ENCODE measurements at regions not wholly inside any gene's neighbourhood (a gene's known extent, or its start where the extent isn't known, plus 50 kb on each side); places are given as distances from the start of the nearest gene placed in this dataset.

DNA sequence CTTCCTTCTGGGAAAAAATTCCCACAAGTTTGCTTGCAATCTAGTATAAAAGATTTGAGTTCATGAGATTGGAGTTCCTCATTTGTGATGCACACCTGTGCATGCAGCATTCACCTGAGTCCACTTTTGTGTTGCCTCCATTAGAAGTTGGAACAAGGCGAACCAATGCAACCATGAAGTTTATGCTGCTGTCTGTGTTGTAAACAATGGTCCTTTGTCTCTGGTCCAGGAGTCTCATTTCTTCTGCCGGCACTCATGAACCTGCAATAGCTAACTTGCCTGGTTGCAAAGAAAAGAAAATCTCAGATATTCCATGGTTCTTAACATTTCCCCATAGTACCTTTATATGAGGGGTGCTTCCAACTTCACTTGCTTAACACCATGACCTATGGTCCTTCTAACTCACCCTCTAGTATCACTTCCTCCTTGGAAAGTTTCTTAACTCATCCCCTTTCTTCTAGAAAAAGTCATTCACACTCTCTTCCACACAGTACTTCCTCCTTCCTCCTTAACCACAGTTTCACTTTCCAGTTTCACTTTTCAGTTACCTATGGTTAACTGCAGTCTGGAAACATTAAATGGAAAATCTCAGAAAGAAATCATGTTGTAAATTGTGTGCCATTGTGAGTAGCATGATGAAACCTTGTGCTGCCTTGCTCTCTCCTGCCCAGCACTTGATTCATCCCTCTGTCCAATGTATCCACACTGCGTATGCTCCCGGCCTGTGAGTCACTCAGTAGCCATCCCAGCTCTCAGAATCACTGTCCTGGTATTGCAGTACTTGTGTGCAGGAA lies 128.8 kb upstream of the TRIB2 start:
- H3K4me3 Mint-ChIP-seq, result no peak overlapping the region
- H3K27me3 Mint-ChIP-seq (ENCODE audit: low read depth), result no peaks in the 10 kb centered on the region
- peaks cover 20% of the 10 kb centered on the region for H3K4me1 Mint-ChIP-seq (ENCODE audit: low read depth)
- DNase-seq (no peak), ATAC-seq (replicated peaks in 1 of 2) (peak; percentile 25 to 40)
- H3K27ac Mint-ChIP-seq, result no peak overlapping the region
- H3K36me3 Mint-ChIP-seq (ENCODE audit: insufficient read depth in 2 of 2), result no peaks in the 10 kb centered on the region
- H3K9me3 Mint-ChIP-seq, result no peaks in the 10 kb centered on the region

DNA sequence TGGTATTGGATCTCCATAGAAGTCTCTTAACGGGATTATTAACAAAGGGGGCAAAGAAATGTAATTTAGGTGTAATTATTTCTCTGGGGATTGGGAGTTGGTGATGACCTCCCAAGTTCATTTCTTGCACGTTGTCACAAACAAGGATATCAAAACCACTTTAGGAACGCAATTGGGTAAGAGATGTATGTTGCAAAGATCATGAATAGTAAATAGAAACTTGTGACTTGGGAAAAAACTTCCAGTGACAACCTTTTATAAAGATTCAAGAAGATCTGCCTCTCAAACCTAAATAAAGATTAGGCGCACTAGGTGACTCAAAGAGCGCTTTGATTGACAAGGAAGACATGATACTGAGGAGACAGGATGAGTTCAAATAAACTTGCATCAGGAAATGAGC lies 127.8 kb upstream of the TRIB2 start:
- DNase-seq, result no peak
- H3K27me3 Mint-ChIP-seq (ENCODE audit: low read depth), result no peaks in the 10 kb centered on the region
- H3K4me1 Mint-ChIP-seq (ENCODE audit: low read depth), result peaks cover 20% of the 10 kb centered on the region
- no peaks in the 10 kb centered on the region for H3K36me3 Mint-ChIP-seq (ENCODE audit: insufficient read depth in 2 of 2)
- no peak overlapping the region for H3K27ac Mint-ChIP-seq
- no peaks in the 10 kb centered on the region for H3K9me3 Mint-ChIP-seq
- H3K4me3 Mint-ChIP-seq, result no peak overlapping the region
- no peak for ATAC-seq (replicated peaks in 1 of 2)

DNA sequence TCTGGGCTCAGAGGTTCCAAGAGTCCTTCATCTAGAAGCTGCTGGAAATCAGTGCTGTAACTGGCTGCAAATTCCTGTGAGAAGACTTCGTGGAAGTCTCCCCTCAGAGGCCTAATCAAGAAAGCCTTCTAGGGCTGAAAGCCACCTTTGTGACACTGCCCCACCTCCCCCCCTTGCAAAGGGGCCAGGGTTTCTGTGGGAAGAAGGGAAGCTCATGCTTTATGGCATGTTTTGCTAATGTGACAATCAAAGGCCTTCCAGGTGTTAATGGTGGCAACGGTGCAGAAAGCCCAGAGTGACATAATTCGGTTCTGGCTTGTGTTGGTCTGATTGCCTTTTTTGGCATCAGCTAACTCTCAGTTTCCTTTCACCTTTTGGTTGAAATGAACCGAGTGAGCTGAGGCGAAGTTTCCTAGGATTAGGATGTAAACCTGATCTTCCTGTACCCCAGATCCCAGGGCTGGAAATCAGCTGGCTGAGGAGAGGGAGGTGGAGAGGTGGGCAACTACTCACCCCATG lies 126.9 kb upstream of the TRIB2 start:
- DNase-seq, result no peak
- H3K9me3 Mint-ChIP-seq, result no peaks in the 10 kb centered on the region
- H3K27ac Mint-ChIP-seq, result no peak overlapping the region
- no peak overlapping the region for H3K4me3 Mint-ChIP-seq
- no peak for ATAC-seq (replicated peaks in 1 of 2)
- peaks cover 20% of the 10 kb centered on the region for H3K4me1 Mint-ChIP-seq (ENCODE audit: low read depth)
- H3K36me3 Mint-ChIP-seq (ENCODE audit: insufficient read depth in 2 of 2), result no peaks in the 10 kb centered on the region
- no peaks in the 10 kb centered on the region for H3K27me3 Mint-ChIP-seq (ENCODE audit: low read depth)

DNA sequence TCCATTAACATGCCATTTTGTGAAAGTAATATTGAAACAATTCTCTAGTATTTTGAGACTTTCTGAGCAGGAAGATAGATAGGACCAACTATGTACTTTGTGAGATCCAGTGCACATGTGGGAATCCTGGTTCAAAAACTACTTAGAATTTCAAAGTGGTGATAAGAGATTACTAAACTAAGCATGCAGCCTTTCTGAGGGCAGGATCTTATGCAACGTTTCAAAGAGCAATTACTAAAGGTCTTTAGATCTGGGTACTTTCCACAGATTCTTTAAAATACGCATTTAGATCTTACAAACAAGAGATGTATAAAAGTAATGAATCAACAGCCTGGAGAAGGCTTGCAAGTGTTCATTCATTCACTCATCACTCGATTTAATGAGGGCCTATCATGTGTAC lies 124.4 kb upstream of the TRIB2 start:
- ATAC-seq (replicated peaks in 1 of 2) (no peak), DNase-seq (no peak)
- Mint-ChIP-seq H3K27ac (no peak overlapping the region), H3K27me3 (ENCODE audit: low read depth) (no peaks in the 10 kb centered on the region), H3K4me1 (ENCODE audit: low read depth) (peaks cover 20% of the 10 kb centered on the region), H3K4me3 (no peak overlapping the region), H3K9me3 (no peaks in the 10 kb centered on the region), H3K36me3 (ENCODE audit: insufficient read depth in 2 of 2) (no peaks in the 10 kb centered on the region)

DNA sequence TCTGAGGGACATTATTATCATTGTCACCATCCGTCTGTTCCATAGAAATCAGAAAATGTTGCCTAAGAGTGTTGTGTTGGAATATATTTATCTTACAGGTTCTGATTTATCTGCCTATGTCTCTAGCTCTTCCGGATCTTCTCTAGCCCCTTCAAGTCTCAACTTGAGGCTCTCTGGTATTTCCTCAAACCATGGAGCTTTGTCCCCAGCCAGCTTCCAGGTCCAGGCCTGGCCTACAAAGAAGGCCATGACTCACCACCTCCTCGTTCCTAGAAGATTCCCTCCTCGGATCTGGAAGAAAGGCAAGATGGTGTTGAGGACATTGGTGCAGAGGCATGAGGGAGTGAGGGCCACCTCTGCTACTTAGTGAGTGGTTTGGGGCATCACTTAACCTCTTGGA lies 122.1 kb upstream of the TRIB2 start:
- ATAC-seq (replicated peaks in 1 of 2), result no peak

GRCh38 chr2:12596771-12597170 lies 120.0 kb upstream of the TRIB2 start:
- H3K4me1 Mint-ChIP-seq (ENCODE audit: low read depth), result no peaks in the 10 kb centered on the region
- H3K9me3 Mint-ChIP-seq, result peaks cover 1 to 4% of the 10 kb centered on the region in 2 donors
- no peaks in the 10 kb centered on the region for H3K27me3 Mint-ChIP-seq (ENCODE audit: low read depth)
- no peak overlapping the region for H3K4me3 Mint-ChIP-seq
- ATAC-seq (replicated peaks in 1 of 2) (no peak), DNase-seq (no peak)
- H3K36me3 Mint-ChIP-seq (ENCODE audit: insufficient read depth in 2 of 2), result peaks cover 0 to under 1% of the 10 kb centered on the region in 2 donors
- H3K27ac Mint-ChIP-seq, result no peak overlapping the region

More for the DNA sequence above, 122.1 kb upstream of the TRIB2 start:
- no peak for DNase-seq
- Mint-ChIP-seq H3K27me3 (ENCODE audit: low read depth) (no peaks in the 10 kb centered on the region), H3K36me3 (ENCODE audit: insufficient read depth in 2 of 2) (no peaks in the 10 kb centered on the region), H3K4me1 (ENCODE audit: low read depth) (peaks cover 1% of the 10 kb centered on the region), H3K27ac (no peak overlapping the region), H3K4me3 (no peak overlapping the region), H3K9me3 (peaks cover 0 to 3% of the 10 kb centered on the region in 2 donors)

DNA sequence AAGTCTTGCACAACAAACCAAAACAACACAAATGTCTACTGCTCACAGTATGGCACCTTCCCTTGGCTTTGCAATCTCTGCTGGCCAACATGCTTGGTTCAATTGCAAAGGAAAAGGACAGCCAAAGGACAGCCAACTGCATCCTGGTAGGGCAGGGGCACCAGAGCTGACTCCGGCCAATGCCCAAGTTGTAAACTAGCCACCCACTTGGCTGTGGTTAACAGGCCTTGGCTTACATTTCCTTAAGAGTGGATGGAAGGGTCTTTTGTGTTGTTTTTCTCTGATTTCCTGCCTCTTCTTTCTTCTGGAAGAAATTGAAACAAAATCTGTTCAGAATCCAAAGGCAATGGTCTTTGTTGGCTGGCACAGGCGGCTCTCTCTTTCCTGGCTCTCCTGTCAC lies 119.1 kb upstream of the TRIB2 start:
- H3K9me3 Mint-ChIP-seq, result peaks cover 2 to 6% of the 10 kb centered on the region in 2 donors
- no peak overlapping the region for H3K4me3 Mint-ChIP-seq
- H3K36me3 Mint-ChIP-seq (ENCODE audit: insufficient read depth in 2 of 2), result peaks cover 0 to 3% of the 10 kb centered on the region in 2 donors
- no peak for DNase-seq
- ATAC-seq (replicated peaks in 1 of 2), result no peak
- no peak overlapping the region for H3K27ac Mint-ChIP-seq
- H3K27me3 Mint-ChIP-seq (ENCODE audit: low read depth), result no peaks in the 10 kb centered on the region
- no peaks in the 10 kb centered on the region for H3K4me1 Mint-ChIP-seq (ENCODE audit: low read depth)

DNA sequence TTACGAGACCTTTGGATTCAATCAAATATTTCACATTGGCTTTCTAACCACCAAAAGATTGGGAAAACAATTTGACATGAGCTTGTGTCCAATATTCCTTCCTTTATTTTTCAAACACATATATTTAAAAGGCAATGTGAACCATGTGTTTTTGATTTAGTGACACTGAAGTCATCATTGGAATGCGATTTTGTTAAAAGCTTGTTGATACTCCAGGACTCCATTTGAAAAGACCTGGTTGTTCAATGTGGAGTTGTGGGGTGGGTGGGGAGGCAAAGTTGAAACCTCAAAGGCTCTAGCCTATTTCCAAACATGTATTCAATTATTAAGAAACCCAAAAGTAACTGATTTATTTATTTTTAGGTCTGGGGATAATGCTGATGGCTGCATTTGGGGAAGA lies 114.1 kb upstream of the TRIB2 start:
- no peak for DNase-seq
- Mint-ChIP-seq H3K9me3 (peaks cover 2 to 8% of the 10 kb centered on the region in 2 donors), H3K36me3 (ENCODE audit: insufficient read depth in 2 of 2) (peaks cover 0 to 3% of the 10 kb centered on the region in 2 donors), H3K4me1 (ENCODE audit: low read depth) (peaks cover 9% of the 10 kb centered on the region), H3K27me3 (ENCODE audit: low read depth) (no peaks in the 10 kb centered on the region), H3K27ac (no peak overlapping the region), H3K4me3 (no peak overlapping the region)
- ATAC-seq (replicated peaks in 1 of 2), result no peak

DNA sequence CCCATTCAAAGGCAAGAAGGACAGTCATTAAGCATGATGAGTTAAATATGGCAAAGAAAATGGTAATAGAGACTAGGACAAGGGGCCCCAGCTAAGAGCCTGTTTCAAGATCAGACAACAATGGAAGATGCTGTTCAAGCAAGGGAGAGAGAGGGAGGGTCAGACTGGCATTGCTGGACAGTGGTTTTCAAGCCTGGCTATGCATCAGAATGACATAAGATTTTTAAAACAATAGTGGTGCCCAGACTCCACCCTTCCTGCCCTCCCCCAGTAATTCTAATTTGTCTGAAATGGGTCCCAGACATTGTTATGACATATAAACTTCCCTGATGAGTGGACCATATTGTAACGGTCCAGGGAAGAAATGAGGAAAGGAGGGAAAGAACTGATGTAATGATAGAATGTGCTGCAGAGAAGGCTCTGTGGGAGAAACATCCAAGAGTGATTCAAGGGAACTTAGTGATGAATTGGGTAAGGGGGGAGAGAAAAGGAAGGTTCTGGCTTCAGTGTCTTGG lies 112.9 kb upstream of the TRIB2 start:
- Mint-ChIP-seq H3K4me3 (no peak overlapping the region), H3K4me1 (ENCODE audit: low read depth) (peaks cover 15% of the 10 kb centered on the region), H3K9me3 (peaks cover 2 to 5% of the 10 kb centered on the region in 2 donors), H3K36me3 (ENCODE audit: insufficient read depth in 2 of 2) (peaks cover 1 to 3% of the 10 kb centered on the region in 2 donors), H3K27me3 (ENCODE audit: low read depth) (no peaks in the 10 kb centered on the region), H3K27ac (no peak overlapping the region)
- DNase-seq (no peak), ATAC-seq (replicated peaks in 1 of 2) (no peak)

DNA sequence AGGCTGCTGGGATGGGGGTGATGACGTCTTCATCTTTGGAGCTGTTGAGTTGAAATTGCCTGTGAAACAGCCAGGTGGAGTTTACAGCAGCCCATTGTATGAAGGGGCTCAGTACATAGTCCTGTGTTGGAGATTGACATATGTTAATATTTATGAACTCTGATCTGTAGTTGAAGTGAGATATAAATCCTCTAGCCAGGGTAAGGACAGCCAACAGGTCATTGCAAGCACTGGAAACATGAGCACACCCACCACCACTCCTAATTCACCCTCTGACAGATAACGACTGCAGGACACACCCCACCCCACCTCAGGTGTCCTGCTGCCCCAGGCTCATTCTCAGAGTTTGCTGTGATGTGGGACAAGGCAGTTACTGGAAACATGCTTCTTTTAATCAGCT lies 112.4 kb upstream of the TRIB2 start:
- Mint-ChIP-seq H3K9me3 (peaks cover 2 to 6% of the 10 kb centered on the region in 2 donors), H3K4me1 (ENCODE audit: low read depth) (peaks cover 15% of the 10 kb centered on the region), H3K27me3 (ENCODE audit: low read depth) (no peaks in the 10 kb centered on the region), H3K36me3 (ENCODE audit: insufficient read depth in 2 of 2) (peaks cover 1 to 3% of the 10 kb centered on the region in 2 donors), H3K4me3 (no peak overlapping the region), H3K27ac (no peak overlapping the region)
- DNase-seq (no peak), ATAC-seq (replicated peaks in 1 of 2) (no peak)

DNA sequence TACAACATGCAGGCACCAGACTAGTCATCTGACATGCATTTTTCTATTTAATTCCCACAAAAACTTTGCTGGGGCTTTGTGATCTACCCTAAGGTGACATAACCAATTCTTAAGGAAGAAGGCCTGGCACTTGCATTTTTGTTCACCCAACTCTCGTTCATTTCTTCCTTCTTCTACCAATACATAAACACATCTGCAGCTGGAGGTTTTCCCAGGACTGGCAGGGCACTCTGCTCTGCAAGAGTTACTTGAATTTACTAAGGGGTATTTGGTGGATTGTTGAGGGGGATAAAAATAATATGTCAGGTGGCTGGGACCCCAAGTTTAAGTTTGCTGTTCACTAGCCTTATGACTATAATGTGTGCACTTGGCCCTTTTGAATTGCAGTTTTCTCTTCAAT lies 111.4 kb upstream of the TRIB2 start:
- peaks cover 15% of the 10 kb centered on the region for H3K4me1 Mint-ChIP-seq (ENCODE audit: low read depth)
- H3K36me3 Mint-ChIP-seq (ENCODE audit: insufficient read depth in 2 of 2), result peaks cover 1 to 5% of the 10 kb centered on the region in 2 donors

DNA sequence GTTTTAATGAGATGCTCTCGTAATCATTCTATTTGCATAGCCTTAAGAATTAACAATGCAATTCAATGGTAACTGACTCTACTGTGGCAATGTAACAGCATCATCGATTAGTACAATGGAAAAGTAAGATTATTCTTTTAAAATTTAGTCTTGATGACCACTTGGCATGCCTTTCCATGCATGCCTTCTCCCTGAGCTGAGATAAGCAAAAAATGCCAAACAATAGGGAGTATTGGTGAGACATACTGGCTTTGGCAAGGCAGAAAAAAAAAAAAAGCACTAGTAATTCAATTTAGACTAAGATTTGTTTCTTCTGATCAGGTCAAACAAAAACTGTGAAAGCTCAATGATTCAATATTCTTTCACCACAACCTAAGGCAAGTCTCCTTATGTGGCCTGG lies 110.8 kb upstream of the TRIB2 start:
- Mint-ChIP-seq H3K4me3 (no peak overlapping the region), H3K27ac (no peak overlapping the region), H3K36me3 (ENCODE audit: insufficient read depth in 2 of 2) (peaks cover 1 to 5% of the 10 kb centered on the region in 2 donors), H3K9me3 (peaks cover 2 to 6% of the 10 kb centered on the region in 2 donors), H3K4me1 (ENCODE audit: low read depth) (peaks cover 15% of the 10 kb centered on the region), H3K27me3 (ENCODE audit: low read depth) (no peaks in the 10 kb centered on the region)
- ATAC-seq (replicated peaks in 1 of 2) (no peak), DNase-seq (no peak)

More for the DNA sequence above, 111.4 kb upstream of the TRIB2 start:
- Mint-ChIP-seq H3K27ac (no peak overlapping the region), H3K4me3 (no peak overlapping the region), H3K27me3 (ENCODE audit: low read depth) (no peaks in the 10 kb centered on the region), H3K9me3 (peaks cover 2 to 6% of the 10 kb centered on the region in 2 donors)
- ATAC-seq (replicated peaks in 1 of 2), result no peak
- DNase-seq, result no peak

- Mint-ChIP-seq H3K27ac (no peak overlapping the region), H3K4me1 (ENCODE audit: low read depth) (peaks cover 15% of the 10 kb centered on the region), H3K27me3 (ENCODE audit: low read depth) (no peaks in the 10 kb centered on the region), H3K4me3 (no peak overlapping the region), H3K9me3 (peaks cover 2 to 6% of the 10 kb centered on the region in 2 donors), H3K36me3 (ENCODE audit: insufficient read depth in 2 of 2) (peaks cover 1 to 5% of the 10 kb centered on the region in 2 donors)
- DNase-seq (no peak), ATAC-seq (replicated peaks in 1 of 2) (no peak)
Measured at GRCh38 chr2:12606472-12607000, 110.2 kb upstream of the TRIB2 start.
